ENCODE measurements at regions not wholly inside any gene's neighbourhood (a gene's known extent, or its start where the extent isn't known, plus 50 kb on each side); places are given as distances from the start of the nearest gene placed in this dataset.

- DNase-seq (ENCODE audit: low spot score), result no peak
Observed at GRCh38 chr7:124423863-124424262, 341.7 kb downstream of the GPR37 start.

- no peak for DNase-seq (ENCODE audit: low spot score)
Observed at GRCh38 chr7:124422081-124422480, 343.5 kb downstream of the GPR37 start.

DNA sequence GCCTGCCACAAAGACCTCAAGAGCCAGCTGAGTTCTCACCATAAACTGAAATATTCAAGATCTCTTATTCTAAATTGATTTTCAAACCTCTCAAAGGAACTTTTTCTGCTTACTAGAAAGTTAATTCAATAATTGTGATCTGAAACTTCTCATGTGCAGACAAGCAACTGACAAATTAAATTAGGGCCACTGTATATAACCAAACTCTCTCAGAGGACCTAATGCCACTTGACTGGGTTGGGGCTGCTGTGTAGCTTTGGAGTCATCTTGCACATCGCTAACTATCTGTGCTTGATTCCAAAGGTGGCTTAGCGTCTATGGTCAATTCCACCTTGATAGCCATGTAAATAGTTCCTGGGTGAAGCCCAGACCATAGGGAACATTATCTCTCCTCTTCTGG is 345.2 kb downstream of the GPR37 start:
- no peak for DNase-seq (ENCODE audit: low spot score)

- no peak for DNase-seq (ENCODE audit: low spot score)
Observed at GRCh38 chr7:124413029-124413428, 352.6 kb downstream of the GPR37 start.

DNA sequence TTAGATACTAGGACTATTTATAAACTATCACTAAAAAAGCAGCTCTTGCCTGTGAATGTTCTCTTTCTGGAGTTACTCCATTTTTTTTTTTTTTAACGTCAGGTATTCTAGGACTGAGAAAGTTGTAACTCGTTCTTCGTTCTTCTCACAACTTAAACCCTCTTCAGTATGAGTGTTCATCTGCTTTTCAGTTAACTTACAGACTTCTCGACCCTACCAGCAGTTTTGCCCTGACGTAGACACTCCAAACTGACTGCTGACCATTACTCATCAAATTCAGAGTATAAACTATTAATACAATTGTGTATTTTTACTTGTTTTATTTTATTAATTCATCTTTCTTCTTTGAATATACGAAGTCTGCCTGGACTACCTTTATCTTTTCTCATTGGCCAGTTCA is 353.1 kb downstream of the GPR37 start:
- DNase-seq (ENCODE audit: low spot score), result peak; percentile 1

DNA sequence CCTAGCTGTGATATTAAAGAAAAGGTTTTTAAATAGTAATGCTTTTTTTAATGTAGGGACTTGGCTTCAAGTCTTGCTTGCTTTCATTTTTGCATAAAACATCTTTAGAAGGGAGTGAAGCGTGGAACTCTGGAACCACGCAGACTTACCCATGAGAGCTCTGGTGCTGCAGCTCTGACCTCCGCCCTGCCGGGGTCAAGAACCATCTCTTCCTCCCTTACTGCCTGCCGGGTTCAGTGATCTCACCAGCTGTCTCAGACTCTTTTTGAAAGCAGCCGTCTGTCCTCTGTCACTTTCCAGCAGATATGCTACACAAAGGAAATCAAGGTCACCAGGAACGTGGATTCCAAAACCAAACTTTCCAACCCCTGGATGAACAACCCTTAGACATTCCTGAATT is 353.8 kb downstream of the GPR37 start:
- DNase-seq (ENCODE audit: low spot score), result peak; percentile 1

- DNase-seq (ENCODE audit: low spot score), result no peak
Observed at GRCh38 chr7:124403587-124403986, 362.0 kb downstream of the GPR37 start.

DNA sequence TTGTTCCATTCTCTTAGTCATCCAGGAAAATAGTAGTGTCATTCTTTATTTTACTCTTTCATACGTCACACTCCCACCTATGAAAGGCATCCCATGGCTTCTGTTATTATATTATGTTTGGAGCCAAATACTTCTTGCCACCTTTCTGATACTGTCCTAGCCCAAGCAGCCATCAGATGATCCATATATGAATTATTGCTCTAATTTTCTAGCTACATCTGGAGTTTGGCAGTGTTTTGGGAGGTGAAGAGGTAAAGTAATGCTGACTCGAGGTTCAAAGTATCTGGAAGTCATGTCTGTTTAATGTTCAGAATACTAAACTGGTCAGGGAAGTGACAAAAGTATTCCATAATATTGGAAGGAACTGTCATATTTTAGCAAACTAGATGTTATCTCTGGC is 362.5 kb downstream of the GPR37 start:
- no peak for DNase-seq (ENCODE audit: low spot score)

DNA sequence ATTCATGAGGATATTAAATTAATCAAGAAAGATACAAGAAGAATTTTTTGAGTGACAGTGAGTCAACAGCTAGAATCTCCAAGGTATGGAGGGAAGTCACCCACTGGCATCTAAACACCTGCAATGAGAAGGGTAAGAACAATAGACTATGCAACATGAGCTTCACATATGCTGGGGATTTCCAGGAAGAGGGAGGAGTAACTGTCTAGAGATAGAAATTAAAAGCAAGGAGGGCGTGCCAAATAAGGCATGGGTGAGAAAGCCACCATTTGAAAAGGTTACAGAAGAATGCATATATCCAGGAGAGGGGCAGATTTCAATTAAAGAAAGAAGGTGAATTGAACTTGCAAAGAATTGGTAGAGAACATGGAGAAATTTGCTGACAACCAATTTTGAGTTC is 365.7 kb downstream of the GPR37 start:
- no peak for DNase-seq (ENCODE audit: low spot score)

GRCh38 chr7:124398937-124399552 is 366.2 kb upstream of the TMEM229A start:
- DNase-seq (ENCODE audit: low spot score), result no peak

DNA sequence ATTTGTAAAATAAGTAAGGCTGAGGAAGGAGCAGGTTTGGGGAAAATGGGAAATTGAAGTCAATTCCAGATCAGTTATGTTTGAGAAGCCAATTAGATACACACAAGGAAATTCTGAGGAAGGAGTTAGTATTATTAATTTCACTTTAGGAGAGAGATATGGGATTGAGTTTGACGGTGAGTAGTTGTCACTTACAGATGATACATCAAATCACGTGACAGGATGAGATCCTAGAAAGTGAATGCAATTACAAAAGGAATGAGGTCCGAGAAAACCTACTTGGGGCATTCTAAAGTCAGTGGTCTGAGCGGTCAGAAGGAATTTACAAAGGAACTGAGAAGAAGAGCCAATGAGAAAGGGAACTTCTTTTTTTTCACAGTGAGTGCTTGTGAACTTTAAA is 364.3 kb upstream of the TMEM229A start:
- no peak for DNase-seq (ENCODE audit: low spot score)

DNA sequence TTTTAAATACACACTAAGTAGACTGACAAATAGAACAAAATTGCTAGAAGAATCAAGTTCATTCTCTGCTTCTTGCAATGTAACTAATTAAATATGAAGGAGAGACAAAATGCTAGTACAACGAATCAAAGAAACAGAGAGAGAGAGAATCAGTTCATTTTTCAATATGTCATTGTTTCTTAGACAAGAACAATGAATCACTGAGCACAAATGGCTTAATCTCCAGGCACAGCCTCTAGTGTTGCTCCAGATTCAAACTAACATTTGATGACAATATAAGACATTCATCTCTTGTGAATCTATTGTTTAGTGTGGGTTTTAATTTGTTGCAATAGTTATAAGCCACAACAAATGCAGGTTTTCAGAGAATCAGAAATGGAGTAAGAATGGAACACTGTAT is 357.4 kb upstream of the TMEM229A start:
- no peak for DNase-seq (ENCODE audit: low spot score)

DNA sequence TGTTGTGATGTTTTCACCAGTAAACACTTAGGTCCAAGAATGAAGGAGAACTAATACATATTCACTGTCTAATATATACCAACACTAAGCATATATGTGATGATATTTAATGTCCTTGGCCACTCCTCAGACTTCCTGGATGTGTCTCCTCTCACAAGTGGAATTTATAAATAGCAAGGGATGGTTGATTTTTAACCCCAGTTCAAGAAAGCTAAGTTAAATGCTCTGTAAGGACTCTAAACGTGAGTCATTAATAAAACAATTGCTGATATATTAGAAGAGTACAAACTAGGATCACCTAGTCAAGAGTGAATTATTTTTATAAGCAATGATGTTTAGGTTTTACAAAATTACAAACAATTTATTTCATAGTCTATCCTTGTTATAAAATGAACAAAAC is 355.9 kb upstream of the TMEM229A start:
- no peak for DNase-seq (ENCODE audit: low spot score)

DNA sequence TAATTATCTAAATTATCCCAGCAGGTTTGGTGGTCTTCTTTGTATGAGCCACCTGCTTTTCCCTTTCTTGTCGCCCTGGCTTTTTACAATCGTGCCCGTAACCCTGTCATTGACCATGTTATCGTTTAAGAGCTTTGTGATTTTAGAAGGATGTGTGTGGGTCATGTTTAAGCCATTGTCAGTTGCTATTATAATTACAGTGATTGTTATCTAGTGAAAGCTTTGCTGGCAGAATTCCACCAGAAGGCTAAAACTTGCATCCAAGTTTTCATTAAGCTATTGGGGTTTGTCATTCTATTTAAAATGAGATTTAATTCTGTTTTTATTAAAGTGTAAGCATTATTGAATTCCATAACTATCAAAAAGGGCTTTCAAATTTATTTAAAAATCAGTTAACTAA is 354.2 kb upstream of the TMEM229A start:
- DNase-seq (ENCODE audit: low spot score), result no peak

GRCh38 chr7:124379296-124379695 is 346.4 kb upstream of the TMEM229A start:
- no peak for DNase-seq (ENCODE audit: low spot score)

GRCh38 chr7:124376111-124376510 is 343.2 kb upstream of the TMEM229A start:
- no peak for DNase-seq (ENCODE audit: low spot score)

- no peak for DNase-seq (ENCODE audit: low spot score)
Observed at GRCh38 chr7:124375391-124375790, 342.5 kb upstream of the TMEM229A start.

DNA sequence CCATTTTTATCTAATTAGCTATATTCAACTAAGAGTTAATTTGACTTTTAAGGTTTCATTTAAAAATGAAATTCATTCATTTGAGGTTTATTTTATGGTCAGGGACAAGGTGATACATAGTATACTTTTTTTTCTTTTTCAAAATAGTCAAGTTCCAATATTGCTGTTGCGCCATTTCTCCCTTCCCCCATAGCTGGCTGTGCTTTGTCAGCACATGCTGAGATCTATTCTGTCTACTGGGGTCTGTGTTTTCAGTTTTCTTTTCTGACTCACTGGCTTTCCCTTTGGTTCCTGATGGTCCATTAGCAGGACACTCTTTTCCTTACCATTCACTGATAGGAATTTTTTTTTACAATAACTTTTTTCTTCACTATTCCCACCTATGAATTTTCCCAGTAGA is 336.4 kb upstream of the TMEM229A start:
- DNase-seq (ENCODE audit: low spot score), result no peak

DNA sequence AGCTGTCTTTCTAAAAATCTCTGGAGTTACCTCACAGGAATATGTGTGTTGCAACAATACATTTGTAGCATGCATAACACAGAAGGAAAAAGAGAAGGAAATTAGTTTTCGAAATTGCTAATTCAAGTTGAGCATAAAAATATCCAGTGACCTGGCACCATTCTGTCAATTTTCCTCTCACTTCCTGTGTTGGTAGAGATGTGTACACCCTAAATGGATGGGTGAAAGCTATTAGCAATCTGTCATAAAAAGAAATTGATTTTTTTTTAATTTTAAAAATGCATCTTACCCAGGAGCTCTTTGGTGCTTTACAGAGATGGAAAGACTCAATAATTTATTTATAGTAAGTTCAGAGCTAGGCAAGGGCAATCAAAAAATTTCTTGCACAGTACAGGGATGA is 333.3 kb upstream of the TMEM229A start:
- no peak for DNase-seq (ENCODE audit: low spot score)

- DNase-seq (ENCODE audit: low spot score), result no peak
Observed at GRCh38 chr7:124364283-124364682, 331.4 kb upstream of the TMEM229A start.

GRCh38 chr7:124354201-124354600 is 321.3 kb upstream of the TMEM229A start:
- DNase-seq (ENCODE audit: low spot score), result no peak

DNA sequence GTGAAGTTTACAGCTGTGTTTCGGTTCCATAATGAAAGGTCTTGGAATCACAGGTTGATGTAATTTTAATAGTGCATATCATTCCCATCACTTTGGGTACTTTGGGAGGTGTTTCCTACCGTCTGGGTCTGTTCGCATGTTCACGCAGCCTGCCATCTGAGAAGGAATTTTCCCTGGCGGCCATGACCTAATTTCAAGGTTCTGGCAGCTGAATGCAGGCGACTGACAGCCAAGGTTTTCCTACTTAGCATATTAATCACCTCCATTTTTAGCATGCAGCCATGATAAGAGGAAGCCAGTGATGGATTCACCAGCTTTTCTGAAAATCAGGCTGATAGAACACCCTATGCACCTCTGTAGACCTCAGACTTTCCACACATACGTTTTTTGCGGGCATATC is 319.1 kb upstream of the TMEM229A start:
- no peak for DNase-seq (ENCODE audit: low spot score)

- DNase-seq (ENCODE audit: low spot score), result no peak
Observed at GRCh38 chr7:124349443-124349842, 316.6 kb upstream of the TMEM229A start.

- no peak for DNase-seq (ENCODE audit: low spot score)
Observed at GRCh38 chr7:124338861-124339260, 306.0 kb upstream of the TMEM229A start.

Measured in hepatic stellate cell (primary cell).